ENCODE measurements at regions not wholly inside any gene's neighbourhood (a gene's known extent, or its start where the extent isn't known, plus 50 kb on each side); places are given as distances from the start of the nearest gene placed in this dataset.

- peak; percentile 41 for DNase-seq (ENCODE audit: low spot score)
- H3K79me2 ChIP-seq: no peaks in the 10 kb centered on the region
- no peak overlapping the region for H3K4me3 ChIP-seq
- TF ChIP-seq EZH2 (IDR thresholded peaks at IDR 0.05; ENCODE audit: borderline replicate concordance) (no peak), CTCF (IDR thresholded peaks at IDR 0.05; ENCODE audit: poor library complexity) (peak; percentile 47), EZH2phosphoT487 (IDR thresholded peaks at IDR 0.05; ENCODE audit: low read depth, severe bottlenecking, unreplicated experiment) (no peak)
- H4K20me1 ChIP-seq (ENCODE audit: insufficient read depth, poor library complexity, severe bottlenecking): no peaks in the 10 kb centered on the region
- no peaks in the 10 kb centered on the region for H3K4me1 ChIP-seq (ENCODE audit: insufficient read depth)
- H3K36me3 ChIP-seq (replicated peaks; ENCODE audit: insufficient read depth, low read depth): no peaks in the 10 kb centered on the region
- no peaks in the 10 kb centered on the region for H3K9me3 ChIP-seq (ENCODE audit: low read depth)
- WGBS (ENCODE audit: low lambda C conversion rate, missing lambda C conversion rate): 28% methylated on average over 3 of the region's 3 CpGs
- no peak overlapping the region for H3K27ac ChIP-seq
- peaks cover 26% of the 10 kb centered on the region for H3K27me3 ChIP-seq
- H3K4me2 ChIP-seq: no peak overlapping the region
- no peaks in the 10 kb centered on the region for H3K9me2 ChIP-seq (replicated peaks; ENCODE audit: insufficient read depth)
- no peak overlapping the region for H2AFZ ChIP-seq
Observed at GRCh38 chr22:22720201-22720723, 75.8 kb downstream of the GGTLC2 start.

DNA sequence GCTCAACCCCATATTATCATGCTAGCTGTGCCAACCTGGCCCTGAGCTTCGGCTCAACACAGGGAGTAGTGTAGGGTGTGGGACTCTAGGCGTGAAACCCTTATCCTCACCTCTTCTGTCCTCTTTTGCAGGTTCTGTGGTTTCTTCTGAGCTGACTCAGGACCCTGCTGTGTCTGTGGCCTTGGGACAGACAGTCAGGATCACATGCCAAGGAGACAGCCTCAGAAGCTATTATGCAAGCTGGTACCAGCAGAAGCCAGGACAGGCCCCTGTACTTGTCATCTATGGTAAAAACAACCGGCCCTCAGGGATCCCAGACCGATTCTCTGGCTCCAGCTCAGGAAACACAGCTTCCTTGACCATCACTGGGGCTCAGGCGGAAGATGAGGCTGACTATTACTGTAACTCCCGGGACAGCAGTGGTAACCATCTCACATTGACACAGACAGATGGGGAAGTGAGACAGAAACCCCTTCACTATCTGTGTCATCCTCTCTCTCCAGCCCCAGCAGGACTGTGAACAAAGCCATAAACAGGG is 76.4 kb downstream of the GGTLC2 start:
- no peaks in the 10 kb centered on the region for H4K20me1 ChIP-seq (ENCODE audit: insufficient read depth, poor library complexity, severe bottlenecking)
- no peaks in the 10 kb centered on the region for H3K9me2 ChIP-seq (replicated peaks; ENCODE audit: insufficient read depth)
- TF ChIP-seq CTCF (IDR thresholded peaks at IDR 0.05; ENCODE audit: poor library complexity) (no peak), EZH2phosphoT487 (IDR thresholded peaks at IDR 0.05; ENCODE audit: low read depth, severe bottlenecking, unreplicated experiment) (no peak), EZH2 (IDR thresholded peaks at IDR 0.05; ENCODE audit: borderline replicate concordance) (no peak)
- H2AFZ ChIP-seq: no peak overlapping the region
- no peaks in the 10 kb centered on the region for H3K36me3 ChIP-seq (replicated peaks; ENCODE audit: insufficient read depth, low read depth)
- no peak overlapping the region for H3K27ac ChIP-seq
- H3K27me3 ChIP-seq: peaks cover 26% of the 10 kb centered on the region
- DNase-seq (ENCODE audit: low spot score): no peak
- H3K79me2 ChIP-seq: no peaks in the 10 kb centered on the region
- no peaks in the 10 kb centered on the region for H3K4me1 ChIP-seq (ENCODE audit: insufficient read depth)
- H3K9me3 ChIP-seq (ENCODE audit: low read depth): no peaks in the 10 kb centered on the region
- 85% methylated on average over 6 of the region's 6 CpGs for WGBS (ENCODE audit: low lambda C conversion rate, missing lambda C conversion rate)
- no peak overlapping the region for H3K4me3 ChIP-seq
- no peak overlapping the region for H3K4me2 ChIP-seq

GRCh38 chr22:22721681-22722354 is 77.4 kb downstream of the GGTLC2 start:
- no peak overlapping the region for H3K4me3 ChIP-seq
- H4K20me1 ChIP-seq (ENCODE audit: insufficient read depth, poor library complexity, severe bottlenecking): no peaks in the 10 kb centered on the region
- no peak for TF ChIP-seq EZH2 (IDR thresholded peaks at IDR 0.05; ENCODE audit: borderline replicate concordance)
- DNase-seq (ENCODE audit: low spot score): peak; percentile 60
- H3K4me1 ChIP-seq (ENCODE audit: insufficient read depth): no peaks in the 10 kb centered on the region
- H3K9me2 ChIP-seq (replicated peaks; ENCODE audit: insufficient read depth): no peaks in the 10 kb centered on the region
- H3K79me2 ChIP-seq: no peaks in the 10 kb centered on the region
- no peaks in the 10 kb centered on the region for H3K36me3 ChIP-seq (replicated peaks; ENCODE audit: insufficient read depth, low read depth)
- H3K27ac ChIP-seq: no peak overlapping the region
- no peak overlapping the region for H2AFZ ChIP-seq
- no peaks in the 10 kb centered on the region for H3K9me3 ChIP-seq (ENCODE audit: low read depth)
- H3K4me2 ChIP-seq: no peak overlapping the region
- H3K27me3 ChIP-seq: peaks cover 23% of the 10 kb centered on the region
- WGBS (ENCODE audit: low lambda C conversion rate, missing lambda C conversion rate): 72% methylated on average over 5 of the region's 5 CpGs

DNA sequence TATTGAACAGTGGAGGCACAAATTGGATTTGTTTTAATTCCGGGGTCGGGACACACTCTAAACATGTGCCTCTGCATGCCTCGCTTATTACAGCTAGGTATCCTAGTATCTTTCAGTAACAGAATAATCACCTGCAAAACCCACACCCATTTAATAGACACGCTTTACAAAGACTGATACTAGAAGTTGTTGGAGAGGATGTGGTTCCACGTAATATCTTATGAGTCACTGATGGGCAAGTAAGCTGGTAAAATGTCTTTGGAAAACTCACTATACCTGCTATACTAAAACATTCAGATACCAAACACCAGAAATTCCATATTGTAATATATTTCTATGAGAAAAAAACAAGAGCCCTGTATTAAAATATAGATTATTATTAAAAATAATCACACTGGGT is 84.0 kb downstream of the GGTLC2 start:
- Histone ChIP-seq H3K27me3 (peaks cover 22% of the 10 kb centered on the region), H3K9me2 (replicated peaks; ENCODE audit: insufficient read depth) (no peaks in the 10 kb centered on the region), H3K36me3 (replicated peaks; ENCODE audit: insufficient read depth, low read depth) (no peaks in the 10 kb centered on the region), H2AFZ (no peak overlapping the region), H3K27ac (no peak overlapping the region), H3K4me3 (no peak overlapping the region), H3K4me2 (no peak overlapping the region), H3K9me3 (ENCODE audit: low read depth) (no peaks in the 10 kb centered on the region), H3K79me2 (no peaks in the 10 kb centered on the region), H3K4me1 (ENCODE audit: insufficient read depth) (no peaks in the 10 kb centered on the region), H4K20me1 (ENCODE audit: insufficient read depth, poor library complexity, severe bottlenecking) (no peaks in the 10 kb centered on the region)
- TF ChIP-seq CTCF (IDR thresholded peaks at IDR 0.05; ENCODE audit: poor library complexity) (no peak), EZH2 (IDR thresholded peaks at IDR 0.05; ENCODE audit: borderline replicate concordance) (no peak), EZH2phosphoT487 (IDR thresholded peaks at IDR 0.05; ENCODE audit: low read depth, severe bottlenecking, unreplicated experiment) (no peak)
- 89% methylated on average over 5 of the region's 5 CpGs for WGBS (ENCODE audit: low lambda C conversion rate, missing lambda C conversion rate)
- DNase-seq (ENCODE audit: low spot score): no peak

Data from hepatocyte (in vitro differentiated cells).